ENCODE measurements at regions not wholly inside any gene's neighbourhood (a gene's known extent, or its start where the extent isn't known, plus 50 kb on each side); places are given as distances from the start of the nearest gene placed in this dataset.

DNA sequence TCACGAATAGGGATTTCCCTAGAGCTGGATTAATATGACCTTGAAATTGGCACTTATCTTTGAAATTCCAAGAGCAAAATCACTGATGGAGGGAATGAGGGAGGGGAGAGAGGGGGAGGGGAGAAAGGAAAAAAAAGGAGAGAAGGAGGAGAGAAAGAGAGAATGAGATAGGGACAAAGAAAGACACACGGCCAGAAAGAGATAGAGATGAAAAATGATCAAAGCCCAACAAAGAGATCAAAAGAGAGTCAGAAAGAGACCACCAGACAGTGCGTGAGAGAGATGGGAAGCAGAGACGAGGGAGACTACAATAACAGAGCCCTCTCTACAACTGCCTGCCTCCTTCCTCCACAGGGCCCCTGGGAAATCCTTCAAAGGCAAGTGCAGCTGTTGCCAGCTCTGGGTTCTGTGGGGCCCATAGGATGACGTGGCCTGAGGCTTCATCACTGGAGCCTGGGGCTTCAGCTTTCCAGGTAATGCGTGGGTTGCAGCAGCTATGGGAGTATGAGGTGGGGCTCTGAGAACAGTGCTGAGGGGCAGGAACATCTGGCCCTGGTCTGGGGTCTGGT lies 58.3 kb upstream of the SHB start (continued):
- no peak for TF ChIP-seq KDM4A (IDR thresholded peaks at IDR 0.05; ENCODE audit: low read depth, low read length, severe bottlenecking)
- no peak for TF ChIP-seq SP1 (IDR thresholded peaks at IDR 0.05; ENCODE audit: low read depth, low read length)

All from H1 (cell line).